ENCODE measurements at regions not wholly inside any gene's neighbourhood (a gene's known extent, or its start where the extent isn't known, plus 50 kb on each side); places are given as distances from the start of the nearest gene placed in this dataset.

GRCh38 chr12:127363392-127363791, 903.6 kb upstream of the TMEM132C start:
- H3K4me3 ChIP-seq (ENCODE audit: low read length), result no peak overlapping the region
- intact Hi-C loops (cut with micrococcal nuclease), result no loop called here
- no peak overlapping the region for H3K27ac ChIP-seq (ENCODE audit: low read length)
- H3K4me1 ChIP-seq (ENCODE audit: control insufficient read depth, insufficient read depth, low read length), result no peaks in the 10 kb centered on the region
- DNase-seq (no peak), ATAC-seq (no peak)
- H3K4me3 Mint-ChIP-seq, result no peak overlapping the region
- no peaks in the 10 kb centered on the region for H3K27me3 ChIP-seq (ENCODE audit: control insufficient read depth, insufficient read depth, low read length)
- no peaks in the 10 kb centered on the region for H3K36me3 ChIP-seq (ENCODE audit: control insufficient read depth, insufficient read depth, low read length)
- no peaks in the 10 kb centered on the region for H3K27me3 Mint-ChIP-seq (ENCODE audit: low read depth in 2 of 2)
- peaks cover 3 to 4% of the 10 kb centered on the region in 2 donors for H3K9me3 Mint-ChIP-seq
- TF ChIP-seq CTCF (IDR thresholded peaks at IDR 0.05), result no peak
- H3K4me1 Mint-ChIP-seq, result no peaks in the 10 kb centered on the region
- no peaks in the 10 kb centered on the region for H3K9me3 ChIP-seq (ENCODE audit: control insufficient read depth, insufficient read depth, low read length)
- no peak overlapping the region for H3K27ac Mint-ChIP-seq
- WGBS (ENCODE audit: insufficient coverage), result 67% methylated on average over 2 of the region's 2 CpGs
- H3K36me3 Mint-ChIP-seq, result peaks cover 6% of the 10 kb centered on the region

- no peak for ATAC-seq
- WGBS (ENCODE audit: insufficient coverage), result 89% methylated on average over 4 of the region's 4 CpGs
Measured at GRCh38 chr12:127373559-127373958, 893.4 kb upstream of the TMEM132C start.

GRCh38 chr12:127374447-127374846, 892.5 kb upstream of the TMEM132C start:
- no peak overlapping the region for H3K27ac Mint-ChIP-seq
- ATAC-seq, result no peak
- Histone ChIP-seq H3K4me3 (ENCODE audit: low read length) (no peak overlapping the region), H3K9me3 (ENCODE audit: control insufficient read depth, insufficient read depth, low read length) (no peaks in the 10 kb centered on the region), H3K27me3 (ENCODE audit: control insufficient read depth, insufficient read depth, low read length) (no peaks in the 10 kb centered on the region), H3K36me3 (ENCODE audit: control insufficient read depth, insufficient read depth, low read length) (no peaks in the 10 kb centered on the region), H3K4me1 (ENCODE audit: control insufficient read depth, insufficient read depth, low read length) (no peaks in the 10 kb centered on the region), H3K27ac (ENCODE audit: low read length) (no peak overlapping the region)
- H3K4me3 Mint-ChIP-seq, result no peak overlapping the region
- H3K27me3 Mint-ChIP-seq (ENCODE audit: low read depth in 2 of 2), result no peaks in the 10 kb centered on the region
- DNase-seq, result no peak
- peaks cover 0 to 3% of the 10 kb centered on the region in 2 donors for H3K9me3 Mint-ChIP-seq
- intact Hi-C loops (cut with micrococcal nuclease), result no loop called here
- H3K36me3 Mint-ChIP-seq, result no peaks in the 10 kb centered on the region
- H3K4me1 Mint-ChIP-seq, result no peaks in the 10 kb centered on the region
- no peak for TF ChIP-seq CTCF (IDR thresholded peaks at IDR 0.05)

More at GRCh38 chr12:127373559-127373958, 893.4 kb upstream of the TMEM132C start:
- H3K4me3 ChIP-seq (ENCODE audit: low read length), result no peak overlapping the region
- Mint-ChIP-seq H3K4me3 (no peak overlapping the region), H3K27me3 (ENCODE audit: low read depth in 2 of 2) (no peaks in the 10 kb centered on the region), H3K36me3 (no peaks in the 10 kb centered on the region), H3K27ac (no peak overlapping the region), H3K4me1 (no peaks in the 10 kb centered on the region), H3K9me3 (peaks cover 0 to 3% of the 10 kb centered on the region in 2 donors)
- H3K4me1 ChIP-seq (ENCODE audit: control insufficient read depth, insufficient read depth, low read length), result no peaks in the 10 kb centered on the region
- H3K36me3 ChIP-seq (ENCODE audit: control insufficient read depth, insufficient read depth, low read length), result no peaks in the 10 kb centered on the region
- H3K27ac ChIP-seq (ENCODE audit: low read length), result no peak overlapping the region
- TF ChIP-seq CTCF (IDR thresholded peaks at IDR 0.05), result no peak
- intact Hi-C loops (cut with micrococcal nuclease), result no loop called here
- no peaks in the 10 kb centered on the region for H3K27me3 ChIP-seq (ENCODE audit: control insufficient read depth, insufficient read depth, low read length)
- no peaks in the 10 kb centered on the region for H3K9me3 ChIP-seq (ENCODE audit: control insufficient read depth, insufficient read depth, low read length)
- DNase-seq, result no peak

GRCh38 chr12:127381043-127381668, 885.8 kb upstream of the TMEM132C start:
- ATAC-seq, result peak in 2 of 3 donors; percentile 50 to 52
- no peaks in the 10 kb centered on the region for H3K4me1 ChIP-seq (ENCODE audit: control insufficient read depth, insufficient read depth, low read length)
- intact Hi-C loops (cut with micrococcal nuclease), result loop anchor here (2.0 kb wide), 1 partner anchor 272 kb away; no protein-coding TSS in a partner anchor
- no peaks in the 10 kb centered on the region for H3K4me1 Mint-ChIP-seq
- H3K27ac ChIP-seq (ENCODE audit: low read length), result no peak overlapping the region
- peak; percentile 7 to 16 for DNase-seq
- no peak overlapping the region for H3K4me3 Mint-ChIP-seq
- H3K27me3 ChIP-seq (ENCODE audit: control insufficient read depth, insufficient read depth, low read length), result no peaks in the 10 kb centered on the region
- no peaks in the 10 kb centered on the region for H3K36me3 Mint-ChIP-seq
- peaks cover 0 to 3% of the 10 kb centered on the region in 2 donors for H3K27me3 Mint-ChIP-seq (ENCODE audit: low read depth in 2 of 2)
- no peak overlapping the region for H3K27ac Mint-ChIP-seq
- H3K9me3 ChIP-seq (ENCODE audit: control insufficient read depth, insufficient read depth, low read length), result no peaks in the 10 kb centered on the region
- no peaks in the 10 kb centered on the region for H3K9me3 Mint-ChIP-seq
- TF ChIP-seq CTCF (IDR thresholded peaks at IDR 0.05), result peak; percentile 42
- WGBS (ENCODE audit: insufficient coverage), result 7% methylated on average over 33 of the region's 33 CpGs
- H3K4me3 ChIP-seq (ENCODE audit: low read length), result no peak overlapping the region
- no peaks in the 10 kb centered on the region for H3K36me3 ChIP-seq (ENCODE audit: control insufficient read depth, insufficient read depth, low read length)

All from natural killer cell (primary cell).